HG02798 (cell line): ENCODE measurements at regions not wholly inside any gene's neighbourhood (a gene's known extent, or its start where the extent isn't known, plus 50 kb on each side); places are given as distances from the start of the nearest gene placed in this dataset.

ENCODE experiments used
- ATAC-seq: cut with Tn5 transposase; IDR thresholded peaks from one replicate; pipeline ENCODE4 v1.9.1; 2021; ENCODE audit warnings: mild to moderate bottlenecking; ENCODE audit not compliant: unreplicated experiment, poor library complexity

- no peak for ATAC-seq
Observed at GRCh38 chr7:47693216-47693615, 111.3 kb upstream of the TNS3 start.

DNA sequence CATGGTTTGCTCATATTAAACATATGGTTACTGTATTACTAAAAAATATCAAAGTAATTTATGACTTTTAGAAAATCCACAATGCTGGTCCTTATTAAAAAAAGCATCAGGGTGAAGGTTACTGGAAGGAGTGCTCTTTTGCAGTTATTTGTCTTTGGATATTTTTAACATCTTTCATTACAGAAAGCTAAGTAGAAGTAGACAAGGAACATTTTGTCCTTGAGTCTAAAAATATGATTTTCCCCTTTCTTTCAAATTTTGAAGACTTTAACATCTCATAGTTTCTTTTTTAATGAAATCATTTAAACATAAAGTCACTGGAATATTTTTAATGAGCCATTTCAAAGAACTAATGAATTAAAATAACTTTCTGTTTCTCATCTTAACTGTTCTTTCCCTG lies 110.1 kb upstream of the TNS3 start:
- ATAC-seq, result no peak

DNA sequence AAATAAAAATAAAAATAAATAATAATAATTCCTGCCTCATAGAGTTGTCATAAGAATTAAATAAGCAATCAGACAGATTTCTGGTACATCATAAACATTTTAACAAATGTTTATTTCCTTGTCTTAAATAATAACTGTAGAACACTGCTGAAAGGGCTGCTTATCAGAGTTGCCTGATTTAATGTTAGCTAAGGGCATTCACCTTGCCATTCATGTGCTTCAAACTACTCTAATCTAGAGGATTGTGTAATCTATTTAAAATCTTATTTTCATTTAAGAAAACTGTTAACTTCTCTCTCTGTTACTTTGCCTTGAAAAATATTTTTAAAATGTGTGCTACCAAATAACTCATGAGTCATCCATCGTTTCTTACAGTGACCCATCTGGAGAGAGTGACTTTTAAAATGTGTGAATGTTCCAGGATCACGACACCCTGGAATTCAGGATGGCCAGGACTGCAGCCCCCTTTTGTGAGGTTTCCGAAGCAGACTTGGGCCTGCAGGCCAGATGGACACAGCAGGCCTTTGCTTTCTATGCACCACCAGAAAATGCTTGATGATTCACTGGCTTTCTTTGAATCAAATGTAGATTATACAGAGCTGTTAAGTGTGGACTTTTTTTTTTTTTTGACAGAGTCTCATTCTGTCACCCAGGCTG lies 109.1 kb upstream of the TNS3 start:
- ATAC-seq, result no peak

DNA sequence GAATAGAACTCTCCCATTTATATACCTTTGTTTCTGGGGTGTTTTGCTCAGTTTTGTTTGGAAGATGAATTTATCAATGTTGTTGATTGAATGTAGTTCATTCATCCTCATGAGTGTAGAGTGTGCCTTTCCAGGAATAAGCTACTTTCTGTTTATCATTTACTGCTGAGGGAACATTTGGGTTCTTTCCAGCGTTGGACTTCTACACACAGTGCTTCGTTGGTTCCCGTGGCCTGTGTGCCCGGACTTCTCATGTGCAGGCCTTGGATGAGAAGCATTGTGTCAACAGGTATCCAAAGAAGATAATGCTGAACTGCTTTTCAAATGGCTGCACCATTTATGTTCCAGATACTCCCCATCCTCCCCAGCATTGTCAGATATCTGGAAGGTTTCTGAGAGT lies 107.6 kb upstream of the TNS3 start:
- ATAC-seq, result no peak

DNA sequence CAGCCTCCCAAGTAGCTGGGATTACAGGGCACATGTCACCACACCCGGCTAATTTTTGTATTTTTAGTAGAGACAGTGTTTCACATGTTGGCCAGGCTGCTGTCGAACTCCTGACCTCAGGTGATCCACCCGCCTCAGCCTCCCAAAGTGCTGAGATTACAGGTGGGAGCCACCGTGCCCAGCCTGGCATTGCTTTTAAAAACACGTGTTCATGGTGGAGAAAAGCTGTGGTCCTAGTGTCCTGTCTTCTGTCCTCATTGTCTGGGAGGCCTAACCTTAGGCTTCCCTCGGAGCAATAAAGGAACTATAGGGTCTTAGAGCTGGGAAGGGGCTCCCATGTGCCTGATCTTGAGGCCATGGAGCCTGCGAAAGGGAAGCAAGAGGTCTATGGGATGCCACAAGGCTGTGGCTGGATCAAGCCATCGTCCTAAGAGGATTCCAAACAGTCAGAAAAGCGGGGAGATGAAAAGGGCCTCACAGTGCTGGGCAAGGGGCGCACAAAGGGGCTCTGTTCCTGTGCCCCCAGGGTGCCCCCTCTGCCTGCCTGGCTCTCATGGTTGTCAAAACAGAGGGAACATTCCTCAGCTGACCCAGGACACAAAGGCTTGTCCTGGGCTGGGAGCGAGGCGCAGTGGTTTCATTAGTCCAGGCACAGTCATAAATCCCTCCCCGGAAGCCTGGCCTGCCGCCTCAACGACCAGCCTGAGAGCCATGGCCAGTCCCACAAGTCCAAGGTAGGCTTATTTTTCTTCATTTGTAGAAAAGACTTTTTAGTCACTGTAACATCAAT lies 106.6 kb upstream of the TNS3 start:
- ATAC-seq, result no peak

GRCh38 chr7:47685712-47686376 lies 103.9 kb upstream of the TNS3 start:
- no peak for ATAC-seq

GRCh38 chr7:47685151-47685550 lies 103.2 kb upstream of the TNS3 start:
- no peak for ATAC-seq

DNA sequence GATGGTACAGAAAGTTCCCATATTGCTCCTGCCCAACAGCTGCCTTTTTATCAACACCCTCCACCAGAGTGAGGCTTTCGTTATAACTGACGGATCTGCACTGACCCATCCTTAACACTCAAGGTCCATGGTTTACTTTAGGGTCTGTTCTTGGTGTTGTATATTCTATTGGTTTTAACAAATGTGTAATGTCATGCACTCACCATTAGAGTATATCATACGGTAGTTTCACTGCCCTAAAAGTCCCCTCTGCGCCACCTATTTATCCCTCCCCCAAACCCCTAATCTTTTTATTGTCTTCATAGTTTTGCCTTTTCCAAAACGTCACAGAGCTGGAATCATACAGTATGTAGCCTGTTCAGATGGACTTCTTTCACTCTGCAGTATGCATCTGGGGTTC lies 102.8 kb upstream of the TNS3 start:
- ATAC-seq, result no peak

- no peak for ATAC-seq
Observed at GRCh38 chr7:47683485-47683898, 101.6 kb upstream of the TNS3 start.

- no peak for ATAC-seq
Observed at GRCh38 chr7:47682874-47683273, 101.0 kb upstream of the TNS3 start.

- ATAC-seq, result no peak
Observed at GRCh38 chr7:47681249-47681810, 99.4 kb upstream of the TNS3 start.

- ATAC-seq, result no peak
Observed at GRCh38 chr7:47678641-47679380, 96.9 kb upstream of the TNS3 start.

GRCh38 chr7:47677664-47678063 lies 95.8 kb upstream of the TNS3 start:
- ATAC-seq, result no peak

DNA sequence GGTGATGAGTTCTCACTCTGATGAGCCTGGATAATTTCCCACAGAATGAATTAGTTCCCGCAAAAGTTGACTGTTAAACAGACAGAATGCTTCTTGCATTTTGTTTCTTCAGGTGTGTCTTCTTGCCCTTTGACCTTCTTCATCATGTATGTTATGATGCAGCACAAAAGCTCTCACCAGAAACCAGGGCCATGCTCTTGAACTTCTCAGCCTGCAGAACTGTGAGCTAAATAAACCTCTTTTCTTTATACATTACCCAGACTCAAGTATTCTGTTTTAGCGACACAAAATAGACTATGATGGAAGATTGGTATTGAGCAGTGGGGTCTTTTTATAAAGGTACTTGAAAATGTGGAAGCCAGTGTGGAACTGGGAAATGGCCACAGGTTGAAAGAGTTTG lies 95.2 kb upstream of the TNS3 start:
- no peak for ATAC-seq

DNA sequence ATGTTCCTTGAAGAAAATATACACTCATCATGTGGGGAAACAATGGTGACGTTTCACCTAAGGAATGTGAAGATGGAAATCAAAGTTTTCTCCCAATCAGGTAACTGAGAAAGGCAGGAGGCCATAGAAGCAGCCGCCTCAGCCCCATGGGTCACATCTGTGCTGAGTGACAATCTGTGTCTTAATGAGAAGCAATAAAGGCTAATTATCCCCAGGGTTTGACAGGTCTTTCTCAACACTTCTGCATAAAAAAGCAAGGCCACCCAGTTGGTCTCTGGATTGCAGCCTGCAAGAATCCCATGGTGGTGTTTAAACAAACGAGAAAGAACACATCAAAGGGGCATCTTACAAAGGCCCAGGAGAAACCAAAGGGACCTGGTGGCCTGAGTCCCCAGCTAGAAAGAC lies 91.1 kb upstream of the TNS3 start:
- no peak for ATAC-seq

DNA sequence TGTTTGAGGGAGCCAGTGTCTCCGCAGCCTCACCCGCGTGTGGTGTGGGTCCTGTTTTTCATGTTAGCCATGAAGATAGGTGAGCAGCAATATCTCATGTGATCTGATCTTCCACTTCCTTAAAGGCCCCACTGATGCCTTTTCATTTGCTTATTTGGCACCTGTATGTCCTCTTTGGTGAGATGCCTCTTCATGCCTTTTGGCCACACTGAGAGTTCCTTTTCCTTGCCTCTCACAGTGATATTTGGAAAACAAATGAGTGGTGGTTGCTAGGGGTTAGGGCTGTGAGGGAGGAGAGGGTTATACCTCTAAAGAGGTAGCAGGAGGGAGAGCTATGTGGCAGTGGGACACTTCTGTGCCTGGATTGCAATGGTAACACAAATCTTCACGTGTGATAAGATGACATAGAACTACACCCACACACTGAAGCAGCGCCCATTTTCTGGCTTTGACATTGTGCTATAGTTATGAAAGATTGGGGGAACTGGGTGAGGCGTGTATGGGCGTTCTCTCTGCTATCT lies 90.4 kb upstream of the TNS3 start:
- no peak for ATAC-seq

DNA sequence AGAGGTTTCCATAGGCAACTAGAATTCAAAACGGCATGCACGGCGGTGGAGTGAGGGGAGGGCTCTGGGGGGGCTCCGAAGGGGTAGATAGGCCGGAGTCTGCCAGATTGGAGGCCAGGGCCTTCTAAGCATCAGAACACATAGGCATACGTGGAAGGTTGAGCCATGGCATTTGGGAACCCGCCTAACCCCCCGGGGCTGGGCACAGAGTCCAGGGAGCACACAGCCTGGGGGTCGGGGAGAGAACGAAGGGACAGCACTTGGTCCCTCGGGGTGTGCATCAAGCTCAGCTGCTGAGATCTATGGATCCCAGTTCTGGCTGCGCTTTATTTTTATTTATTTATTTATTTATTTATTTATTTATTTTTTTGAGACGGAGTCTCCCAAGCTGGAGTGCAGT lies 89.4 kb upstream of the TNS3 start:
- no peak for ATAC-seq

DNA sequence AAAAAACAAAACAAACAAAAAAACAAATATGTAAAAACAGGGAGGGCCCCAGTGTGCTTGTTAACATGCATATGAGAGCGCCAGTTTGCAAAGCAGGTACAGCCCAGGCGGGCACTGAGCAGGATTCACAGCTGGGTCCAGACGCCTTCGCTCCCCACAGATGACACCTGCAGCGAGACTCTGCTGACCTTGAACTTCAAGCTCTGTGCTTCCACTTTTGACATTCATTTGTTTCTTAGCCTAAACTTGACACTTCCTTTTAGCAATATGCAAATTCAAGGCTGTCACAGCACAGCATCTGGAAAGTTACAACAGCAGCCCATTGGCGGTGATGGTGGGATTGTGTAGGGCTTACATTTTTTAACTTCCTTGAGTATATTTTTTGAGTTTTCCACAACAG lies 88.8 kb upstream of the TNS3 start:
- peak; percentile 94 for ATAC-seq

DNA sequence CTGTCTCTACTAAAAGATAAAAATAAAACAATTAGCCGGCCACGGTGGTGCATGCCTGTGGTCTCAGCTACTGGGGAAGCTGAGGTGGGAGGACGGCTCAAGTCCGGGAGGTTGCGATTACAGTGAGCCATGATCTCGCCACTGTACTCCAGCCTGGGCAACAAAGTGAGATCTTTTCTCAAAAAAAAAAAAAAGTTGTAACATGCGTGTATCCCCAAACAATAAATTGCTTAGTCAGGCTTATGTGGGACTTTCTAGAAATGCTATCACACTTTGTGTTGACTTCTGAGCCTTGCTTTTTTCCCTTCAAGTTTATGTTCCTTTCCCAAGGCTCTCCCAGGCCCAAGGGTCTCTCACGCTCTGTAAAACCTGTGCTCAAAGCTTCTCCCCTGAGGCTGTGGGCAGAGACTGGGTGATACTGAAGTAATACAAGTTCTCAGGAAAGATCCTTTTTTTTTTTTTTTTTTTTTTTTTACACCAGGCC lies 88.0 kb upstream of the TNS3 start:
- no peak for ATAC-seq
